ENCODE measurements at regions not wholly inside any gene's neighbourhood (a gene's known extent, or its start where the extent isn't known, plus 50 kb on each side); places are given as distances from the start of the nearest gene placed in this dataset.

- no peaks in the 10 kb centered on the region for H3K36me3 ChIP-seq (ENCODE audit: insufficient read depth, low read length)
- no peaks in the 10 kb centered on the region for H3K4me1 ChIP-seq (ENCODE audit: insufficient read depth, low read length)
- H3K4me1 Mint-ChIP-seq = no peaks in the 10 kb centered on the region
- DNase-seq = no peak
- ChIA-PET POLR2A (no interaction called here), CTCF (no interaction called here)
- no peak overlapping the region for H3K27ac ChIP-seq (ENCODE audit: low read depth, low read length)
- H3K27ac Mint-ChIP-seq = no peak overlapping the region
- H3K27me3 ChIP-seq (ENCODE audit: insufficient read depth, low read length, poor library complexity, severe bottlenecking) = no peaks in the 10 kb centered on the region
- H3K9me3 ChIP-seq (ENCODE audit: low read length) = no peaks in the 10 kb centered on the region
- H3K4me3 ChIP-seq (ENCODE audit: low read length) = no peak overlapping the region
- H3K36me3 Mint-ChIP-seq = no peaks in the 10 kb centered on the region
- no peaks in the 10 kb centered on the region for H3K9me3 Mint-ChIP-seq
- no peaks in the 10 kb centered on the region for H3K27me3 Mint-ChIP-seq
- H3K4me3 Mint-ChIP-seq = no peak overlapping the region
Measured at GRCh38 chr13:76226941-76227340, 590.8 kb downstream of the LMO7 start.

GRCh38 chr13:76225815-76226489 is 589.8 kb downstream of the LMO7 start:
- no peak overlapping the region for H3K27ac Mint-ChIP-seq
- Histone ChIP-seq H3K36me3 (ENCODE audit: insufficient read depth, low read length) (no peaks in the 10 kb centered on the region), H3K9me3 (ENCODE audit: low read length) (no peaks in the 10 kb centered on the region), H3K4me3 (ENCODE audit: low read length) (no peak overlapping the region), H3K4me1 (ENCODE audit: insufficient read depth, low read length) (no peaks in the 10 kb centered on the region), H3K27me3 (ENCODE audit: insufficient read depth, low read length, poor library complexity, severe bottlenecking) (no peaks in the 10 kb centered on the region), H3K27ac (ENCODE audit: low read depth, low read length) (no peak overlapping the region)
- POLR2A ChIA-PET = no interaction called here
- no peaks in the 10 kb centered on the region for H3K9me3 Mint-ChIP-seq
- no peaks in the 10 kb centered on the region for H3K27me3 Mint-ChIP-seq
- DNase-seq = no peak
- no peaks in the 10 kb centered on the region for H3K4me1 Mint-ChIP-seq
- no peak overlapping the region for H3K4me3 Mint-ChIP-seq
- CTCF ChIA-PET = no interaction called here
- H3K36me3 Mint-ChIP-seq = no peaks in the 10 kb centered on the region

GRCh38 chr13:76223999-76224398 is 587.9 kb downstream of the LMO7 start:
- no peaks in the 10 kb centered on the region for H3K9me3 ChIP-seq (ENCODE audit: low read length)
- no peak for DNase-seq
- H3K27me3 ChIP-seq (ENCODE audit: insufficient read depth, low read length, poor library complexity, severe bottlenecking) = no peaks in the 10 kb centered on the region
- H3K4me1 ChIP-seq (ENCODE audit: insufficient read depth, low read length) = no peaks in the 10 kb centered on the region
- CTCF ChIA-PET = no interaction called here
- no peaks in the 10 kb centered on the region for H3K9me3 Mint-ChIP-seq
- H3K27ac ChIP-seq (ENCODE audit: low read depth, low read length) = no peak overlapping the region
- no peaks in the 10 kb centered on the region for H3K36me3 ChIP-seq (ENCODE audit: insufficient read depth, low read length)
- no peaks in the 10 kb centered on the region for H3K27me3 Mint-ChIP-seq
- H3K36me3 Mint-ChIP-seq = no peaks in the 10 kb centered on the region
- no peak overlapping the region for H3K4me3 ChIP-seq (ENCODE audit: low read length)
- POLR2A ChIA-PET = no interaction called here
- H3K4me3 Mint-ChIP-seq = no peak overlapping the region
- no peak overlapping the region for H3K27ac Mint-ChIP-seq
- H3K4me1 Mint-ChIP-seq = no peaks in the 10 kb centered on the region

GRCh38 chr13:76223565-76223964 is 587.4 kb downstream of the LMO7 start:
- Histone ChIP-seq H3K27me3 (ENCODE audit: insufficient read depth, low read length, poor library complexity, severe bottlenecking) (no peaks in the 10 kb centered on the region), H3K36me3 (ENCODE audit: insufficient read depth, low read length) (no peaks in the 10 kb centered on the region), H3K27ac (ENCODE audit: low read depth, low read length) (no peak overlapping the region), H3K4me1 (ENCODE audit: insufficient read depth, low read length) (no peaks in the 10 kb centered on the region), H3K9me3 (ENCODE audit: low read length) (no peaks in the 10 kb centered on the region), H3K4me3 (ENCODE audit: low read length) (no peak overlapping the region)
- Mint-ChIP-seq H3K27ac (no peak overlapping the region), H3K9me3 (no peaks in the 10 kb centered on the region), H3K4me3 (no peak overlapping the region), H3K36me3 (no peaks in the 10 kb centered on the region), H3K27me3 (no peaks in the 10 kb centered on the region), H3K4me1 (no peaks in the 10 kb centered on the region)
- ChIA-PET CTCF (no interaction called here), POLR2A (no interaction called here)
- no peak for DNase-seq

- ChIA-PET POLR2A (no interaction called here), CTCF (no interaction called here)
- H3K4me3 Mint-ChIP-seq = no peak overlapping the region
- no peaks in the 10 kb centered on the region for H3K36me3 Mint-ChIP-seq
- H3K27me3 Mint-ChIP-seq = no peaks in the 10 kb centered on the region
- Histone ChIP-seq H3K27me3 (ENCODE audit: insufficient read depth, low read length, poor library complexity, severe bottlenecking) (no peaks in the 10 kb centered on the region), H3K9me3 (ENCODE audit: low read length) (no peaks in the 10 kb centered on the region), H3K4me3 (ENCODE audit: low read length) (no peak overlapping the region), H3K4me1 (ENCODE audit: insufficient read depth, low read length) (no peaks in the 10 kb centered on the region), H3K36me3 (ENCODE audit: insufficient read depth, low read length) (no peaks in the 10 kb centered on the region), H3K27ac (ENCODE audit: low read depth, low read length) (no peak overlapping the region)
- H3K4me1 Mint-ChIP-seq = no peaks in the 10 kb centered on the region
- no peak for DNase-seq
- no peaks in the 10 kb centered on the region for H3K9me3 Mint-ChIP-seq
- H3K27ac Mint-ChIP-seq = no peak overlapping the region
Measured at GRCh38 chr13:76222511-76222910, 586.4 kb downstream of the LMO7 start.

- no peak overlapping the region for H3K27ac Mint-ChIP-seq
- H3K27me3 Mint-ChIP-seq = no peaks in the 10 kb centered on the region
- Histone ChIP-seq H3K4me3 (ENCODE audit: low read length) (no peak overlapping the region), H3K36me3 (ENCODE audit: insufficient read depth, low read length) (no peaks in the 10 kb centered on the region), H3K27me3 (ENCODE audit: insufficient read depth, low read length, poor library complexity, severe bottlenecking) (no peaks in the 10 kb centered on the region), H3K4me1 (ENCODE audit: insufficient read depth, low read length) (no peaks in the 10 kb centered on the region), H3K9me3 (ENCODE audit: low read length) (no peaks in the 10 kb centered on the region), H3K27ac (ENCODE audit: low read depth, low read length) (no peak overlapping the region)
- POLR2A ChIA-PET = no interaction called here
- no peaks in the 10 kb centered on the region for H3K9me3 Mint-ChIP-seq
- no peaks in the 10 kb centered on the region for H3K36me3 Mint-ChIP-seq
- no peaks in the 10 kb centered on the region for H3K4me1 Mint-ChIP-seq
- H3K4me3 Mint-ChIP-seq = no peak overlapping the region
- CTCF ChIA-PET = no interaction called here
- DNase-seq = no peak
Measured at GRCh38 chr13:76216729-76217128, 580.6 kb downstream of the LMO7 start.

GRCh38 chr13:76214001-76214400 is 577.9 kb downstream of the LMO7 start:
- Histone ChIP-seq H3K4me1 (ENCODE audit: insufficient read depth, low read length) (no peaks in the 10 kb centered on the region), H3K4me3 (ENCODE audit: low read length) (no peak overlapping the region), H3K27ac (ENCODE audit: low read depth, low read length) (no peak overlapping the region), H3K9me3 (ENCODE audit: low read length) (no peaks in the 10 kb centered on the region), H3K36me3 (ENCODE audit: insufficient read depth, low read length) (no peaks in the 10 kb centered on the region), H3K27me3 (ENCODE audit: insufficient read depth, low read length, poor library complexity, severe bottlenecking) (no peaks in the 10 kb centered on the region)
- H3K4me1 Mint-ChIP-seq = no peaks in the 10 kb centered on the region
- ChIA-PET POLR2A (no interaction called here), CTCF (no interaction called here)
- H3K27me3 Mint-ChIP-seq = no peaks in the 10 kb centered on the region
- no peak for DNase-seq
- H3K27ac Mint-ChIP-seq = no peak overlapping the region
- no peaks in the 10 kb centered on the region for H3K36me3 Mint-ChIP-seq
- H3K9me3 Mint-ChIP-seq = no peaks in the 10 kb centered on the region
- no peak overlapping the region for H3K4me3 Mint-ChIP-seq

- ChIA-PET POLR2A (no interaction called here), CTCF (no interaction called here)
- H3K9me3 ChIP-seq (ENCODE audit: low read length) = no peaks in the 10 kb centered on the region
- H3K4me1 ChIP-seq (ENCODE audit: insufficient read depth, low read length) = no peaks in the 10 kb centered on the region
- H3K4me3 ChIP-seq (ENCODE audit: low read length) = no peak overlapping the region
- Mint-ChIP-seq H3K36me3 (no peaks in the 10 kb centered on the region), H3K27ac (no peak overlapping the region), H3K4me3 (no peak overlapping the region), H3K4me1 (no peaks in the 10 kb centered on the region), H3K9me3 (no peaks in the 10 kb centered on the region), H3K27me3 (no peaks in the 10 kb centered on the region)
- no peaks in the 10 kb centered on the region for H3K36me3 ChIP-seq (ENCODE audit: insufficient read depth, low read length)
- no peak for DNase-seq
- H3K27me3 ChIP-seq (ENCODE audit: insufficient read depth, low read length, poor library complexity, severe bottlenecking) = no peaks in the 10 kb centered on the region
- no peak overlapping the region for H3K27ac ChIP-seq (ENCODE audit: low read depth, low read length)
Measured at GRCh38 chr13:76213423-76213904, 577.3 kb downstream of the LMO7 start.

GRCh38 chr13:76210262-76210661 is 574.1 kb downstream of the LMO7 start:
- H3K36me3 ChIP-seq (ENCODE audit: insufficient read depth, low read length) = no peaks in the 10 kb centered on the region
- no peak overlapping the region for H3K4me3 ChIP-seq (ENCODE audit: low read length)
- no peaks in the 10 kb centered on the region for H3K27me3 Mint-ChIP-seq
- H3K36me3 Mint-ChIP-seq = no peaks in the 10 kb centered on the region
- no peaks in the 10 kb centered on the region for H3K9me3 Mint-ChIP-seq
- H3K27ac ChIP-seq (ENCODE audit: low read depth, low read length) = no peak overlapping the region
- DNase-seq = no peak
- no peaks in the 10 kb centered on the region for H3K9me3 ChIP-seq (ENCODE audit: low read length)
- no peak overlapping the region for H3K27ac Mint-ChIP-seq
- no peaks in the 10 kb centered on the region for H3K27me3 ChIP-seq (ENCODE audit: insufficient read depth, low read length, poor library complexity, severe bottlenecking)
- ChIA-PET POLR2A (no interaction called here), CTCF (no interaction called here)
- no peak overlapping the region for H3K4me3 Mint-ChIP-seq
- H3K4me1 Mint-ChIP-seq = no peaks in the 10 kb centered on the region
- no peaks in the 10 kb centered on the region for H3K4me1 ChIP-seq (ENCODE audit: insufficient read depth, low read length)

Measured in CD8-positive, alpha-beta memory T cell (primary cell).